Sigmoid colon (tissue), 4 donors: ENCODE measurements at regions not wholly inside any gene's neighbourhood (a gene's known extent, or its start where the extent isn't known, plus 50 kb on each side); places are given as distances from the start of the nearest gene placed in this dataset.

Source experiments
- POLR2A ChIP-seq, 2 donors: fragments of 450-650 bp; IDR thresholded peaks; one replicate each; pipeline ENCODE4 v1.6.1; 2016; ENCODE audit warnings: antibody characterized with exemption in 2 of 2, mild to moderate bottlenecking in 2 of 2, moderate library complexity in 2 of 2
- POLR2AphosphoS5 ChIP-seq, 4 donors: sonication (generic); formaldehyde crosslinking; IDR thresholded peaks; one replicate each; pipeline ENCODE4 v1.6.1; 2017; ENCODE audit warnings: antibody characterized with exemption in 4 of 4
- TF ChIP-seq, protein P1 (sequence below), 4 experiments: fragments of 450-650 bp in 3 of 4; fragments of 200-600 bp in 1 of 4; IDR thresholded peaks; one replicate each; pipeline ENCODE4 v1.5.1; 2016 to 2019; ENCODE audit warnings: antibody characterized with exemption in 4 of 4, mild to moderate bottlenecking in 3 of 4, moderate library complexity in 2 of 4

- TF ChIP-seq, protein P1, sequence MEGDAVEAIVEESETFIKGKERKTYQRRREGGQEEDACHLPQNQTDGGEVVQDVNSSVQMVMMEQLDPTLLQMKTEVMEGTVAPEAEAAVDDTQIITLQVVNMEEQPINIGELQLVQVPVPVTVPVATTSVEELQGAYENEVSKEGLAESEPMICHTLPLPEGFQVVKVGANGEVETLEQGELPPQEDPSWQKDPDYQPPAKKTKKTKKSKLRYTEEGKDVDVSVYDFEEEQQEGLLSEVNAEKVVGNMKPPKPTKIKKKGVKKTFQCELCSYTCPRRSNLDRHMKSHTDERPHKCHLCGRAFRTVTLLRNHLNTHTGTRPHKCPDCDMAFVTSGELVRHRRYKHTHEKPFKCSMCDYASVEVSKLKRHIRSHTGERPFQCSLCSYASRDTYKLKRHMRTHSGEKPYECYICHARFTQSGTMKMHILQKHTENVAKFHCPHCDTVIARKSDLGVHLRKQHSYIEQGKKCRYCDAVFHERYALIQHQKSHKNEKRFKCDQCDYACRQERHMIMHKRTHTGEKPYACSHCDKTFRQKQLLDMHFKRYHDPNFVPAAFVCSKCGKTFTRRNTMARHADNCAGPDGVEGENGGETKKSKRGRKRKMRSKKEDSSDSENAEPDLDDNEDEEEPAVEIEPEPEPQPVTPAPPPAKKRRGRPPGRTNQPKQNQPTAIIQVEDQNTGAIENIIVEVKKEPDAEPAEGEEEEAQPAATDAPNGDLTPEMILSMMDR (IDR thresholded peaks at IDR 0.05) = no peak
- TF ChIP-seq POLR2AphosphoS5 (IDR thresholded peaks at IDR 0.05) = no peak
- TF ChIP-seq POLR2A (IDR thresholded peaks at IDR 0.05) = no peak
Measured at GRCh38 chr3:40878464-40878905, 320.8 kb upstream of the CTNNB1 start.
